Left cardiac atrium (tissue), 4 donors: ENCODE measurements at regions not wholly inside any gene's neighbourhood (a gene's known extent, or its start where the extent isn't known, plus 50 kb on each side); places are given as distances from the start of the nearest gene placed in this dataset.

Source experiments
- ATAC-seq, 2 donors: fragments of 200-7000 bp; cut with Tn5 transposase; one replicate each; pipeline ENCODE4 v1.9.1; 2020; ENCODE audit warnings: mild to moderate bottlenecking in 2 of 2, moderate library complexity in 2 of 2
- DNase-seq: peaks from one replicate; pipeline ENCODE4 v3.0.0-alpha.2; 2020
- intact Hi-C, 2 donors: fragments of 100-400 bp; cut with DNase I; formaldehyde crosslinking; loops; one replicate each; pipeline versions ENCODE4 v1.14.1 to v1.15.1; 2022 to 2023
- donor health status: DM: no; HTN: yes; CAD: no.
- donor health status: DM: no; HTN: yes; CAD: no; lungs with severe emphysema.
- donor health status: DM: yes; HTN: yes; CAD: no.
- donor health status: Dilated cardiomyopathy.

DNA sequence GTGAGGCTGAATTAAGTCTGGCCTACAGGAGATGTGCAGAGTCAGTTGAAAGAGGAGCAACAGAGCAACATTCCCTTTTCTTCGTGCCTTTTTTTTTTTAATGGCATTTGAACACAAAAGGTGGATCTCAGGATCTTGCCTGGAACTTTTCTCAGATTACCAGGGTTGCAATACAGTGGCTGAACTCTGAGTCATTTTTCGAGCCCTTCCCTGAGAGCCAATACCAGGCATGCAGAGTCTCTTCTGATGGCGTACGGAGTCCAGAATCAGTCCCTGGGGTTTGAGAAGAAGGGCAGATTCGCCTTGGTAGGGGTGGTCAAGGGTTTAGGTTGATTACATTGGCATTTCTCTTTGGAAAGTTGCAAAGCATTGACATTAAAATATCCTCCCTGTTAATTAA lies 271.5 kb downstream of the GAS1 start:
- intact Hi-C loops: no loop called here
- ATAC-seq (no peak), DNase-seq (no peak)

DNA sequence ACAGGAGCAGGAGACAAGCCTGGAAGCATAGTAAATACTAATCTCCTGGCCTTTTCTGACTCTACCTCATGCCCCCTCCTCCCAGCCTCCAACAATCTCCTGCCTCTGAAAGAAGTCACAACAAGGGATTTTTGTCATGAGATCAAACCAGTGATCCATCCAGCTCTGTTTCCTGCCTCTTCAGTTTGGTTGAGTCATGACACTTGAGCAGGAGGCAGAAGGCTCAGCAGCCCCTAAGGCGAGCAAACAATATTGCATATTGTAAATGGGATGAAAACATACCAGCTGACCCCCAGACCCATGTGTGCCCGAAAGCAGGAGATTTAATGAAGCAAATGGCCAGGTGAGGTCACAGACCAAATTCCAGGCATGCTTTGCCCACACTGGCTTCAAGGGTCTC lies 272.8 kb downstream of the GAS1 start:
- intact Hi-C loops: no loop called here
- ATAC-seq (no peak), DNase-seq (no peak)

DNA sequence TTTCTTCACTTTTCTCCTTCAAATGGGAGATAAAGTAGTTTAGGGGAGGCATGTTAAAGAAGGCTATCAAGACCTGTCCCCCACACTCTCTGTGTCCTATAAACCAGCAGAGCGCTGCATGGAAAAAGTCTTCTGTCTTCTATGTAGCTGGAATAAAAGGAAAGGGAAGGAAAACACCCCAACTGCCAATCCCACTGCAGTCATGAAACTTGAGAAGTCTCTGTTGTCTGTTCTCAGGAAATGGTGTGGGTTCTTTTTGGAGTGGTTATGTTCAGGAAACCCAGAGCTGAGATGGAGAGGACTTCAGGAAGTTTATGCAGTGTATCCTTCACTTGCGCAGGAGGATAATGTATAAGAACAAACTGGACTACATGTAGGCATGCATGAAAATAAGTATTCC lies 274.3 kb downstream of the GAS1 start:
- intact Hi-C loops: no loop called here
- ATAC-seq (no peak), DNase-seq (no peak)

DNA sequence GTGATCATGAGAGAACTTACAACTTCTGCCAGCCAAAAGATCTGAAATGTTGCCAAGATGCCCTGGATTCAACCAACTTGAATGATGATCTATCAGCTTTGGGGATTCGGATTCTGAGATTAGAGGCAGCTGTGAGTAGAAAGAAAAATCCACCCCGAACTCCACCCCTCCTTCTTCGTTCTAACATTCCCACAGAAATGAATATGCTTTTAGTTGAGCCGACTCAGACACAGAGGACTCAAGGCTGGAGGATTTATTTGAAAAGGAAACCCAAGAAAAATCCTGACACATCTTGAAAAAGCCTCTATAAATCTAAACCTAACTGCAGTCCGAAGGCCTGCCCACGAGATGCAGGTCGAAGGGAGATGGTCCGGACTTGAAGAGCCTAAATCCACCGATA lies 275.0 kb downstream of the GAS1 start:
- intact Hi-C loops: no loop called here
- DNase-seq: no peak
- ATAC-seq: no peak

DNA sequence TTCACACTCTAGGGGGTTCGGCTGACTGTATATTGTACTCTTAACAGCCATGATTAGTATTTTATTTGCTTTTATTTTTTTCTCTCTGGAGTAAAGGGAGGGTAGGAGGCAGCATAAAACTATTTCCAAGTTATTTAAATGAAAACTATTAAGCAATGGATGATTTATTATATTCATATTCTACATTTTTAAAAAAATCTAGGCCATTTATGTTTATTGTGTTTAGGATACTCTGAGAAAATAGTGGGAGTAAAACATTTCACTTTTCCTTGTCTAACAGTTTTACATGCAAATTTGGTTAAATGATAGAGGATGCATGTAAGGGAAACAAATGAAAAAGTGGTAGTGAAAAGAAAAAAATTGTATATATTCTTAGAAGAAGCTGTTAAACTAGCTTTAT lies 276.3 kb downstream of the GAS1 start:
- ATAC-seq: no peak
- intact Hi-C loops: no loop called here
- DNase-seq: no peak

DNA sequence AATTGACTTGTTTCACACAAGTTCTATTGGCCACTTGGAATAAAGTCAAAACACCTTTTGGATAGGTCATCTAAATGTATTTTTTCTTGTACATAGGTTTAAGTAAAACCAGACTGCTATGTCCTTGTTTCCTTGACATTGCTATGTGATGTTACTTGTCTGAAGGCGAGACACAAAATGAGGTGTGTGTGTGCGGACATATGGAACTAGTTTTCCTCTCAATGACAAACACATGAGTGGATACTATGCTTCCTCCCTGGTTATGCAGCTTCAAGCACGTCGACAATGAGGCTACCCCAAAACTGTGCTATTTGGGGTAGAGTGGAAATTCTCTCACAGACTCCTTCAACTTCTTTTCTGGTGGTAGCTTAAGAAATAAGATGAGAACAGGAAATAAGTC lies 276.8 kb downstream of the GAS1 start:
- no peak for DNase-seq
- ATAC-seq: no peak
- intact Hi-C loops: no loop called here

DNA sequence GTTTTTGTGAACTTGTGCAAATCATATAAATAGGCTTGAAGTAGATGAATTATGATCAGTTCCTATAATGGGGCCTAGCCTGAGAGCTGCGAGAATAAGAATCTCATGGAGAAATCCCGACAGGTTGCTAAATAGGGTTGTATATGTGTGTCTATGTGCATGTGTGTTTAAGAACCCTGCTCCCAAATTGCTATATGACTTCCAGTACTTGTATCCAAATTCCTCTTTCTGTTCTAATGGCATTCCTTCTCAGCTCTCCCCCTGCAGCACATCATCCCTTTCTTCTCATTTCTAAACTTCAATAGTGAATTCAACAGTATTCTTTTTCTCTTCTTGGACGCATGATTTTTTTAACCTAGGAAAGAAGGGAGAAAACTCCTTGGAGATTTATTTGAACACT lies 277.2 kb downstream of the GAS1 start:
- intact Hi-C loops: no loop called here
- DNase-seq: no peak
- ATAC-seq: no peak

DNA sequence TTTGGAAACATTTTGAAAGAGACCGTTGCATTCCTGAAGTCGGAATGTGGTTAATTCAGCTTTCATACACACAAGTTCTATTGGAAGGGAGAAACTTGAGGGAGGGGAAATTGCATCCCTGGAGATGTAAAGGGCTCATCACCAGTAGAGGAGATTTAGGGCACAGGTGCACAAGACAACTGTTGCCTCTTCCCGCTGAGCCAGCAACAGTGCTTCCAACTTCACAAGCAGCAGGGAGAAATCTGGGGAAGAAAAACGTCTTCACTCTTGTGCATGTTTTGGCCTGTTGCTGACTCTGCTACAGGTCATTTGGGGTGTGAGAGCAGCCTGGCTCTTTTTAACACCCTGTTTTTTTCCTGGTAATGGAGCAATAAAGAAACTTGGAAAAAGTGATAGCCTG lies 277.9 kb downstream of the GAS1 start:
- peak in 1 of 2 donors; percentile 38 for ATAC-seq
- intact Hi-C loops: no loop called here

DNA sequence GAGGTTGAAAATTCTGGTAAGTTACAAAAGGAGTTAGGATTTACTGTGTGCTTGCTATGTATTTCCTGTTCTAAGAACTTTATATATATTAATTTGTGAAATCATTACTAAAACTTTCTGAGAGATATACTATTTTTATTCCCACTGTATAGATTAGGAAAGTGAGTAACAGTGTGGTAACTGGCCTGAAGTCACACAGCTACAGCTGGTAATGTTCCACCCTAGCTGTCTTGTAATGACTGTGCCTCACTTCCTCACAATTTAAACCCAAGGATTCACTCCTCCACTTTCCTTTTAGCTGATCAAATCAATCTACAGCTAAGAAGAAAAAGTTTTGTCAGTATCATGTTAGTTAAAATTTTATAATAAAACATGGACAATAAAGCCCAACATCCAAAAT lies 278.8 kb downstream of the GAS1 start:
- intact Hi-C loops: no loop called here
- no peak for DNase-seq
- no peak for ATAC-seq

More for the DNA sequence above, 277.9 kb downstream of the GAS1 start:
- DNase-seq: no peak

DNA sequence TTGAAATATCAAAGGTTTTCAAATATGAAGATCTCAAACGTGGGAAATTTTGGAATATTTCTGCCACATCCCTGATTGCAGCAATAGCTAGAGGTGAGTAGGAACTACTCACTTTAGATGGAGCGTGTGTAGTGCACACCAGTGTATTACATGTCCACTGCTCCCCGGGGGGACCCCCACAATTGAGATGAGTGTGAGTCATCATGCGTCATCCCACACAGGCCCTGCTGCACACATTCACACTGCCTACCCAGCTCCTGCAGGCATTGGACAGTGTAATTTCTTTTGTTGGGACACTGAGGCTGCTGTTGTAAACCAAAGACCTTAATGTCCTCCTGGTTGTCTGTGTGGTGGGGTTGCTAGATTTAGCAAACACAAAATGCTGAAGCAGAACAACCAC lies 280.0 kb downstream of the GAS1 start:
- DNase-seq (no peak), ATAC-seq (no peak)
- intact Hi-C loops: no loop called here

DNA sequence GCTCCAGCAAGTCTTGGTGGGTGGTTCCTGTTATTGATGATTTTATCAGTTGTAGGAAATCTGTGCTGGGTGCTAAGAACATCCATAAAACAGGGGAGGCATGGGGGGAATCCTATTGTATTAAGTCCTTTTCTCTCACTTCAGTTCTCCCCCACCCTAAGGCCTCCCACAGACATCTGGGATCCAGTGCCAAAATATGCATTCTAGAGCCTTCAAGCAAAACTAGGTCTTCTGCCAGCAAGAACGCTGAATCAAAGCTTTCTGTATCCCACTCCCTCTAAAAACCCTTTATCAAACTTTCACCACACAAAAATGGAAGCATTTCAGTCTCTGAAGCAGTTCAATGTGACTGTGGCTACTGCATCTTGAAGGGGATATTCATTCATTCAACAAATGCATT lies 281.9 kb downstream of the GAS1 start:
- no peak for DNase-seq
- intact Hi-C loops: no loop called here
- no peak for ATAC-seq

DNA sequence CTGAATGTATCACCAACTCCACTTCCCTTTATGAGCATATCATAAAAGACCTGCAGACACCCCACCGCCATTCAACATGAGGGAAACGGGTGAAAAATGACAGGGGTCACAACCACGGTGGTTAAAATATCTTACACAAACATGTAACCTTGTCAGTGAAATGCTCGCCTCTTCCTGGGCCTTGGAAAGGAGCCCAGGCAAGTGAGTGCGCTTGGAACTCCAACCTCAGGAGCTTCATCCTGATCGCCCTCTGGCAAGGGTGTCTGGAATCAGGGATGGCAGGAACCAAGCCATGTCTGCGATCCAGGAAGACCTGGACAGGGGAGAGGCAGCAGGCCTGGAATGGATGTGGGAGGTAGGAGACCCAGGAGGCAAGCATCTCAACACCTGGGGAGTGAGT lies 282.7 kb downstream of the GAS1 start:
- intact Hi-C loops: no loop called here
- no peak for DNase-seq
- no peak for ATAC-seq

DNA sequence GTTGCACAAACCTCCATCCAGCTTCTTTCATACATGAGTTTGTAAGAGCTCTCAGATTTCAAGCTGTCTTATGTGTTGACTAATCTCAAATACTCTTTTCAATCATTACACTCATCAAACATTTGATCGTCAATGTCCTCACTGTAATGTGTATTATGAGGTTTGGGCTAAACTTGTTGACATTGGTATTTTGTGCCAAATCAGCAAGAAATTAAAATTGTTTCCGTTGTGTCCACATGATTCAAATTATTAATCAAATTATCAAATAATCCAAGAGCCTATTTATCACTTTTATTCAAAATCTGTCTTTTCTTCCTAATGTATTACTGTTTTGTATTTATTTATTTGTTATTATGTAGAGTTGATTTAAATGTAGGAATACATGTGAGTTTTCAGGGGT lies 283.4 kb downstream of the GAS1 start:
- no peak for DNase-seq
- ATAC-seq: no peak
- intact Hi-C loops: no loop called here

DNA sequence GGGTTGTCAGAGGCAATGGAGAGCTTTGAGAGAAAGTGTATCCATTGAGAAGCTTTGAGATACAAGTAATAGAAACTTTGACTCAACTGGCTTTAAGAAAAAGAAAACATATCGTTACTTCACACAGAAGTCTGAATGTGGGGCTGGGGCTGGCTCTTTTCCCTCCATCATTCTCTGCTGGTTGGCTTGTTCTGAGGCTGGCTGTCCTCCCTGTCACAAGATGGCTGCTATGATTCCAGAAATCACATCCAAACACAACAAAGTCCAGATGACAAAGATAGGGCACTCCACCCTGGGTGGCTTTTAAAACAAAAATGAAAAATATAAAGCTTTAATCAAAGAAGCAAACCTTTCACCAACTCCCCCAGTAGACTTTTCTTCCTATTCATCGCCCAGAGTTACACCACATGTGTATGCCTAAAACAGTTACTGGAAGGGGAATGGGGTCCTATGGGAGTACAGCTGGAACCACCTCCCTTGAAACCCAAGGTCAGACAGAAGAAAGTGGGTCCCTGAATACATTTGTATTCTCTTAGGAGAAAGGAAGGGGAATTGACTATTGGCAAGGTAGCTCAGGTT lies 284.3 kb downstream of the GAS1 start:
- DNase-seq (no peak), ATAC-seq (no peak)
- intact Hi-C loops: no loop called here

DNA sequence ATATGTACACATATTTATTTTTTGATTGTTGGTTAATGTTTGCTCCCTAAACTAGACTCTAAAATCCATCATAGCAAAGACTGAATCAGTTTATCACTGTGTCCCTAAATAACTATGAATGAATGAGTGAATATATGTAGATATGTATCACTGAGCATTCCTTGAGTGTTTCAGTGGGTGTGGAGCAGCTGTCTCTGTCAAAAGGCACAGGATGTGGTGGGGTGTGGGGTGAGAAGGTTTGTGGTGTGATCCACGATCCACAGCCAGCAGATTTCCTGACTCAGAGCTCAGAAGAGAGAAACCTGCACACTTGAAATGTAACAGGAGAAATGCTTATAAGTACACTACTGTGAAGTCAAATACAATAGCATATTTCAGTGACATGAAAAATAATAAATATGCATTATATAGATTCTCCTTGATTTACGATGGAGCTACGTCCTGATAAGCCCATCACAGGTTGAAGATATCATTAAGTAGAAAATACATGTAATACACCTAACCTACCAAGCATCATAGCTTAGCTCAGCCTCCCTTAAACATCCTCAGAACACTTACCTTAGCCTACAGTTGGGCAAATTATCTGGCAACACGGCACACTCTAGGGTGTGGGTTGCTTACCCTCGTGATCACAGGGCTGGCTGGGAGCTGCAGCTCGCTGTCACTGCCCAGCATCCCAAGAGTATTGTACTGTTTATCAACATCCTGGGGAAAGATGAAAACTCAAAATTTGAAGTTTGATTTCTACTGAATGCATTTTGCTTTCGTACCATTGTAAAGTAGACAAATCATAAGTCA lies 287.0 kb downstream of the GAS1 start:
- no peak for DNase-seq
- ATAC-seq: peak in 1 of 2 donors; percentile 33
- intact Hi-C loops: no loop called here

DNA sequence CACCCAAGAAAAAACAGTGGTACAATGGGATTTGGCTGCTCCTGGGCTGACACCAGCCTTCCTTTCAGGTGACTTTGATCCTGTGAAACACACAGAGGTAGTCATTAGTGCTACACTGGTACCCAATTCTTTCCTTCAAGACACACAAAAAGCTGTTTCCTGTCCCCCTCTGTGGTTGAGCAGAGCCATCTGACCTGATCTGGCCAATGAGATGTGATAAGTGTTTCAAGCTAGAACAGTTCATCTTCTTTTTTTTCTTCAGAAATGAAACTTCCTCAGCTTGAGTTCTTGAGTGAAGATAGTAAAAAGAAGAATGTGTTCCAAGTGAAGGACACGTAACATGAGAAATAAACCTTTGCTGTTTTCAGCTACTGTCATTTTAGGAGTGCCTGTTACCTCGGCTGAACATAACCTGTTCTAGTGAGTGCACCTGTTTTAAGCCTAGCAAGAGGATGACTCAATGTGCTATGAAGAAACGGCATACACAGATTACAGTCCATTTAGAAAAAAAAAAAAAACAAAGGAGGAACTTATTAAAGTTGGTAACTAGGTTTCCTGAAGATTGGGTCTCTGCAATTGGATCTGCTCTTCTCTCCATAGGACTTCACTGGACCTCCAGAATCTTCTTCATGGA lies 287.8 kb downstream of the GAS1 start:
- intact Hi-C loops: no loop called here
- no peak for ATAC-seq
- no peak for DNase-seq

DNA sequence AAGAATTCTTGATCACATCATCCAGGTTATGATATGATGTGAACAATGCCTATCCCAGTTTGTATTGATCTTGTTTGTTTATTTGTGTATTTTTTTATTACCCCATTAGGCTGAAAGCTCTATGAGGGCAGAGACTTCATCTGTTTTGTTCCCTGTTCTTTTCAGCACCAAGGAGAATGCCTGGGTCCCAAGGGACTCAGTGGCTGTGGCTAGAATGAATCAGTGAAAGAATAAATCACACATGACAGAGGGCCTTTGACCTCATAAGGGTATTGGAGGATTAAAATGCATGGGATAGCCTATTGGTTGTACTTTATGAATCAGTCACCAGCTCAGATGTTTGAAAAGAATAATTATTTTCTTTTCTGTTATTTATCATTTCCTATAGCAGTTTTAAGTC lies 292.2 kb downstream of the GAS1 start:
- ATAC-seq (no peak), DNase-seq (no peak)
- intact Hi-C loops: no loop called here

DNA sequence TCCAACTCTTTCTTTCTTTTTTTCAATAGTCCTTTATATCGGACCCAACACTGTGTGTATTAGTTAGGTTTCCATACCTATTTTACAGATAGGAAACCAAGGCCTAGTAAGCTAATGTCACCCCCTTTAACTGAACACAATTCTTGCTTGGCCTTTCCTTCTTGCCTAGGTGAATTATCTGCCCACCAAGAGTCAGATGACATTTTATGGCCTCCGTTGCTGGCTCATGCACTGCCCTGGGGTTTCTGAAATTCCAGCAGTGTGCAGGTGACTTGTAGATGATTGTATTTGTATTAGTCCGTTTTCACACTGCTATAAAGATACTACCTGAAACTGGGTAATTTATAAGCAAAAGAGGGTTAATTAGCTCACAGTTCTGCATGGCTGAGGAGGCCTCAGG lies 293.8 kb downstream of the GAS1 start:
- DNase-seq (no peak), ATAC-seq (no peak)
- intact Hi-C loops: no loop called here

DNA sequence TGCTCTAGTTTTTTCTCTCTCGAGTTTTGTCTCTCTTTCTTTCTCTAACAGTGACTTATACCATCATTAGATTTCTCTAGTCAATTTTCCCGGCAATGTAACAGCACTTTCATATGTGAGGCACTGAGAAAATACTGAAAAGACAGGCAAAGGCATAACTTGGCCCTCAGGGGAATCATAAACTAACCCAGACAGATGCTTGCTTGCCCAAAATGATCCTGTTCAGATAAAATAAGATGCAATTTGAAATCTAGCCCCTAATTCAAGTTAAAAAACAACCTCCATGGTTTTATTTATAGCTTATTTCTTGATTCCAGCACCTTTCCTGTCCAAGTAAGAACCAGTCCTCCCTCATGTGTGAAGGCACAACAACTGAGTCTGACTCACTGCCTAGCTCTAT lies 294.6 kb downstream of the GAS1 start:
- DNase-seq (no peak), ATAC-seq (no peak)
- intact Hi-C loops: no loop called here

DNA sequence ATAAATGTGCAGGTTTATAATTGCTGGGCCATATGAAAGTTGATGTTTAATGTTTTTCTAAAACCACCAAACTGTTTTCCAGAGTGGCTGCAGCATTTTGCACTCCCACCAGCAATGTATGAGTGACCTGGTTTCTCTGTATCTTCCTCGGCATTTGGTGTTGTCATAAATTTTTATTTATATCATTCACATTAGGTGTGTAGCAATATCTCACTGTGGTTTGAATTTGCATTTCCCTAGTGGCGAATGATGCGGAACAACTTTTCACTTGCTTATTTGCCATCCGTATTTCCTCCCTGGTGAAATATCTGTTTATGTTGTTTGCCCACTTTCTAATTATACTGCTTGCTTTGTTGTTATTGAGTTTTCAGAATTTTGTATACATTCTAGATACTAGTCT lies 295.7 kb upstream of the TUT7 start:
- DNase-seq: no peak
- intact Hi-C loops: no loop called here
- ATAC-seq: no peak

DNA sequence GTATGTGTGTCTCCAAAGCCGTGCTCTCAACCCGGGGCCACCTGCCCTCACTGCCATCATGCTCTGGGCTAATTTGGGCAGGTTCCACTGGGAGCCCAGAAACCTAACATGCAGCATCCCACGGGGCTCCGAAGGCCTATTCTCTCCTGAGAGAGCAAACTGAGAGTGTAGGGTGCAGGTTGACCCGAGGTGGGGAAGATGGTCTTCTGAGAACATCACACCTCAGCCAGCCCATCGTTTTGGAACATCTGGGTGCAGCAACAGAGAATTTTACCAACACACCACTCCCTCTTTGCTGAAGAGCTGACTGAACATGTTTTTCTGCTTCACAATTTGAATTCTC lies 294.6 kb upstream of the TUT7 start:
- DNase-seq (no peak), ATAC-seq (no peak)
- intact Hi-C loops: no loop called here
